IMR-90 (cell line): ENCODE measurements at regions not wholly inside any gene's neighbourhood (a gene's known extent, or its start where the extent isn't known, plus 50 kb on each side); places are given as distances from the start of the nearest gene placed in this dataset.
"Not testable (repeated sequence)": the region's sequence is repeated elsewhere in the genome, so short reads cannot be mapped to it uniquely, and the experiment has no call there.

Source experiments
- ATAC-seq: fragments of 200-7000 bp; cut with Tn5 transposase; 2 replicates; pipeline ENCODE4 v1.9.1; 2020; ENCODE audit warnings: low read depth, mild to moderate bottlenecking, moderate library complexity
- BruUV-seq: library from RNA; stranded (reverse); fragments of 400-500 nt; replicated peaks from 2 replicates; lab custom pipeline; 2021; lab: Mats Ljungman, UMichigan
- CTCF ChIA-PET: fragments of 300-600 bp; formaldehyde crosslinking; extraction: SDS; loops from one replicate; lab custom pipeline; 2021; ENCODE audit warnings: antibody characterized with exemption; lab: Yijun Ruan, JAX
- POLR2A ChIA-PET: fragments of 300-600 bp; sonication (Branson Sonifier 250); formaldehyde crosslinking; loops from one replicate; lab custom pipeline; 2022; ENCODE audit warnings: antibody characterized with exemption; ENCODE audit not compliant: unreplicated experiment; lab: Charles Lee
- DNase-seq: peaks from one replicate; pipeline ENCODE4 v3.0.0; 2013
- H2AFZ ChIP-seq: replicated peaks from 2 replicates; pipeline ENCODE3; 2013; ENCODE audit warnings: low read length, mild to moderate bottlenecking; ENCODE audit not compliant: poor library complexity
- H2AK5ac ChIP-seq: 2 replicates; pipeline ENCODE4 v1.6.1; 2013; ENCODE audit warnings: low read depth, low read length, inconsistent platforms
- H2AK9ac ChIP-seq: replicated peaks from 2 replicates; pipeline ENCODE3; 2013; ENCODE audit warnings: mild to moderate bottlenecking, low read depth, low read length, moderate library complexity; ENCODE audit not compliant: poor library complexity
- H2BK120ac ChIP-seq: 2 replicates; pipeline ENCODE4 v1.6.1; 2013; ENCODE audit warnings: low read depth, low read length, inconsistent platforms
- H2BK15ac ChIP-seq: 3 replicates; pipeline ENCODE4 v1.6.1; 2013; ENCODE audit warnings: low read depth, low read length, inconsistent platforms
- H2BK20ac ChIP-seq: 2 replicates; pipeline ENCODE4 v1.6.1; 2013; ENCODE audit warnings: low read depth, mild to moderate bottlenecking, inconsistent platforms, low read length, moderate library complexity
- H2BK5ac ChIP-seq: 2 replicates; pipeline ENCODE4 v1.6.1; 2013; ENCODE audit warnings: mild to moderate bottlenecking, low read depth, low read length, inconsistent platforms; ENCODE audit not compliant: poor library complexity, severe bottlenecking
- H3K14ac ChIP-seq: replicated peaks from 2 replicates; pipeline ENCODE4 v1.6.1; 2013; ENCODE audit warnings: low read depth, low read length, inconsistent platforms
- H3K18ac ChIP-seq: 2 replicates; pipeline ENCODE4 v1.6.1; 2013; ENCODE audit warnings: low read depth, low read length, control low read depth
- H3K23ac ChIP-seq: 2 replicates; pipeline ENCODE4 v1.6.1; 2013; ENCODE audit warnings: low read depth, low read length, inconsistent platforms
- H3K27ac ChIP-seq: 2 replicates; pipeline ENCODE4 v1.5.1; 2013; ENCODE audit warnings: mild to moderate bottlenecking, control low read depth, low read length; ENCODE audit not compliant: insufficient read depth
- H3K27me3 ChIP-seq: 2 replicates; pipeline ENCODE4 v1.6.1; 2013; ENCODE audit warnings: low read length; ENCODE audit not compliant: control insufficient read depth, insufficient read depth
- H3K36me3 ChIP-seq: 2 replicates; pipeline ENCODE4 v1.6.1; 2013; ENCODE audit warnings: low read length, mixed read lengths; ENCODE audit not compliant: control insufficient read depth, insufficient read depth
- H3K4ac ChIP-seq: 2 replicates; pipeline ENCODE4 v1.6.1; 2013; ENCODE audit warnings: low read depth, low read length, inconsistent platforms
- H3K4me1 ChIP-seq: 2 replicates; pipeline ENCODE4 v1.6.1; 2013; ENCODE audit warnings: low read length, mixed read lengths; ENCODE audit not compliant: control insufficient read depth, insufficient read depth
- H3K4me2 ChIP-seq: 2 replicates; pipeline ENCODE4 v1.6.1; 2013; ENCODE audit warnings: low read depth, mild to moderate bottlenecking, control low read depth, low read length, moderate library complexity
- H3K4me3 ChIP-seq: 2 replicates; pipeline ENCODE4 v1.5.1; 2013; ENCODE audit warnings: low read depth, mild to moderate bottlenecking, control low read depth, low read length, moderate library complexity; ENCODE audit not compliant: insufficient read depth
- H3K56ac ChIP-seq: 2 replicates; pipeline ENCODE4 v1.6.1; 2013; ENCODE audit warnings: low read length, inconsistent platforms; ENCODE audit not compliant: insufficient read depth; ENCODE audit errors: extremely low read depth
- H3K79me1 ChIP-seq, 2 experiments: 2 replicates each; pipeline ENCODE4 v1.6.1; 2013; ENCODE audit warnings: low read length in 2 of 2, inconsistent platforms in 1 of 2, low read depth in 1 of 2
- H3K9ac ChIP-seq: 2 replicates; pipeline ENCODE4 v1.6.1; 2013; ENCODE audit warnings: low read depth, low read length, control low read depth
- H3K9me1 ChIP-seq: 2 replicates; pipeline ENCODE4 v1.6.1; 2013; ENCODE audit warnings: low read length, inconsistent platforms; ENCODE audit not compliant: insufficient read depth
- H3K9me3 ChIP-seq: 2 replicates; pipeline ENCODE4 v1.6.1; 2013; ENCODE audit warnings: low read length; ENCODE audit not compliant: control insufficient read depth, insufficient read depth
- H4K20me1 ChIP-seq: 2 replicates; pipeline ENCODE4 v1.6.1; 2013; ENCODE audit warnings: low read length, inconsistent platforms; ENCODE audit not compliant: insufficient read depth
- H4K5ac ChIP-seq: 2 replicates; pipeline ENCODE4 v1.6.1; 2013; ENCODE audit warnings: mild to moderate bottlenecking, low read depth, low read length, control low read depth
- H4K8ac ChIP-seq, 2 experiments: 2 replicates each; pipeline ENCODE4 v1.6.1; 2013; ENCODE audit warnings: low read depth in 2 of 2, low read length in 2 of 2, control low read depth in 1 of 2, inconsistent platforms in 1 of 2
- H4K91ac ChIP-seq: 2 replicates; pipeline ENCODE4 v1.6.1; 2013; ENCODE audit warnings: low read depth, low read length, inconsistent platforms; ENCODE audit not compliant: insufficient read depth
- BHLHE40 ChIP-seq: fragments of 150-350 bp; IDR thresholded peaks from 2 replicates; pipeline ENCODE4 v1.6.1; 2016; ENCODE audit warnings: mild to moderate bottlenecking, low read depth, low read length
- RCOR1 ChIP-seq: IDR thresholded peaks from 2 replicates; pipeline ENCODE4 v1.6.1; 2012; ENCODE audit warnings: mild to moderate bottlenecking, low read length, improper control_type of control experiment; ENCODE audit not compliant: insufficient replicate concordance
- SMC3 ChIP-seq: fragments of 150-350 bp; IDR thresholded peaks from 2 replicates; pipeline ENCODE4 v1.6.1; 2016; ENCODE audit warnings: low read depth, mild to moderate bottlenecking, antibody characterized with exemption, low read length, moderate library complexity
- WGBS, 2 experiments: methylation state at CpG; one replicate each; pipeline versions ENCODE4 v1.1.5 to v1.1.7; 2013; ENCODE audit warnings: missing lambda C conversion rate in 2 of 2; ENCODE audit not compliant: insufficient read length in 1 of 2; ENCODE audit errors: extremely low coverage in 2 of 2; 5-methylcytosine and 5-hydroxymethylcytosine counted together
- dilution Hi-C: fragments of 300-500 bp; cut with HindIII; formaldehyde crosslinking; loops from one replicate; pipeline ENCODE4 v1.14.3; 2018; ENCODE audit warnings: low sequenced_read_pairs; ENCODE audit not compliant: unreplicated experiment
- in situ Hi-C: fragments of 300-500 bp; cut with MboI; formaldehyde crosslinking; loops from 3 replicates; pipeline ENCODE4 v1.14.3; 2019; ENCODE audit warnings: low sequenced_read_pairs, inconsistent platforms, mixed read lengths
- intact Hi-C: fragments of 100-400 bp; cut with micrococcal nuclease; formaldehyde crosslinking; loops from 2 replicates; pipeline ENCODE4 v1.10.0; 2022

DNA sequence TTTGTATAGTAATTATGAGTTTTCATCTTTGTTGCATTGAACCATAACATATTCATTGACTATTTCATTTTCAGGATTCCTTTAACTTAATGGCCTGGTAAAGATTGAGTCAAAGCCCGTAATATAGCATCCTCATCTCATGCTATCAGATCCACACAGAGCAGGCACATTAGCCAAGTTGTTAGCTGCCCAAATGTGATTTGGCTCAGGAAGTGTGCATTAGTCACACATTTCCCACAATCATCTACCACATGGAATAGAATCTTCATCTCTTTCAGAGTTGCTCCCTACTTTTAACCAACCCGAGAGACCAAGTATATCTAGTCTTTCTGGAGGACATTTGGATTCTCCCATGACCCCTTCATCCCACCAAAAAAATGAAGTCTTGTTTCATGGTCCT, 481.0 kb upstream of the PTGER4 start:
- Histone ChIP-seq H3K36me3 (no peaks in the 10 kb centered on the region), H3K27ac (no peak overlapping the region), H3K4me2 (no peak overlapping the region), H2BK120ac (no peak overlapping the region), H3K14ac (no peak overlapping the region), H3K9me1 (no peaks in the 10 kb centered on the region), H2AFZ (no peak overlapping the region), H2BK15ac (no peak overlapping the region), H2BK20ac (no peak overlapping the region), H3K4ac (no peak overlapping the region), H3K27me3 (no peaks in the 10 kb centered on the region), H3K56ac (no peak overlapping the region), H4K20me1 (no peaks in the 10 kb centered on the region), H2AK9ac (no peak overlapping the region), H3K23ac (no peak overlapping the region), H2AK5ac (no peak overlapping the region), H3K79me1 (no peaks in the 10 kb centered on the region), H2BK5ac (no peak overlapping the region), H3K18ac (no peak overlapping the region), H3K9me3 (no peaks in the 10 kb centered on the region), H4K5ac (no peak overlapping the region), H3K4me1 (no peaks in the 10 kb centered on the region), H3K9ac (no peak overlapping the region), H4K8ac (no peak overlapping the region), H3K4me3 (no peak overlapping the region), H4K91ac (no peak overlapping the region)
- in situ Hi-C loops (no loop called here), dilution Hi-C loops (no loop called here), intact Hi-C loops (no loop called here)
- BruUV-seq: no TSS peak
- no CpG with 5 or more reads among the region's 2 CpGs for WGBS, 2 experiments
- TF ChIP-seq BHLHE40 (no peak), RCOR1 (no peak), SMC3 (no peak)
- CTCF ChIA-PET: no interaction called here
- POLR2A ChIA-PET: no interaction called here
- DNase-seq (no peak), ATAC-seq (no peak)

GRCh38 chr5:40195574-40195973, 484.1 kb upstream of the PTGER4 start:
- H3K4me1 ChIP-seq, H4K8ac ChIP-seq, H3K9ac ChIP-seq, H3K4me2 ChIP-seq, ATAC-seq, H3K4ac ChIP-seq, dilution Hi-C loops, H3K14ac ChIP-seq, H4K91ac ChIP-seq, H2AK5ac ChIP-seq, BruUV-seq, H3K9me1 ChIP-seq, H4K20me1 ChIP-seq, H2BK120ac ChIP-seq, H4K5ac ChIP-seq, H3K27me3 ChIP-seq, H3K56ac ChIP-seq, H2AFZ ChIP-seq, H2BK15ac ChIP-seq, in situ Hi-C loops, H3K27ac ChIP-seq, H2BK5ac ChIP-seq, H3K18ac ChIP-seq, H3K36me3 ChIP-seq, H3K9me3 ChIP-seq, POLR2A ChIA-PET, CTCF ChIA-PET, H2AK9ac ChIP-seq, H3K79me1 ChIP-seq, intact Hi-C loops, H3K4me3 ChIP-seq, DNase-seq, H2BK20ac ChIP-seq, H3K23ac ChIP-seq: not testable (repeated sequence)
- no CpG with 5 or more reads among the region's 7 CpGs for WGBS, 2 experiments
